Fibroblast of the aortic adventitia (primary cell): ENCODE measurements at regions not wholly inside any gene's neighbourhood (a gene's known extent, or its start where the extent isn't known, plus 50 kb on each side); places are given as distances from the start of the nearest gene placed in this dataset.
A peak's percentile ranks its signal among the peaks of the same experiment; 100 is the strongest.

Source experiments
- DNase-seq: peaks from one replicate; pipeline ENCODE4 v3.0.0-alpha.2; 2010; ENCODE audit warnings: low read depth
- H3K4me3 ChIP-seq: 2 replicates; pipeline ENCODE4 v1.5.1; 2011; ENCODE audit warnings: low read depth, mild to moderate bottlenecking, control low read depth, low read length, moderate library complexity
- TF ChIP-seq, protein P1 (sequence below): IDR thresholded peaks from 2 replicates; pipeline ENCODE4 v1.5.1; 2011; ENCODE audit warnings: mild to moderate bottlenecking, low read length, control low read depth, inconsistent platforms; ENCODE audit not compliant: insufficient read depth

DNA sequence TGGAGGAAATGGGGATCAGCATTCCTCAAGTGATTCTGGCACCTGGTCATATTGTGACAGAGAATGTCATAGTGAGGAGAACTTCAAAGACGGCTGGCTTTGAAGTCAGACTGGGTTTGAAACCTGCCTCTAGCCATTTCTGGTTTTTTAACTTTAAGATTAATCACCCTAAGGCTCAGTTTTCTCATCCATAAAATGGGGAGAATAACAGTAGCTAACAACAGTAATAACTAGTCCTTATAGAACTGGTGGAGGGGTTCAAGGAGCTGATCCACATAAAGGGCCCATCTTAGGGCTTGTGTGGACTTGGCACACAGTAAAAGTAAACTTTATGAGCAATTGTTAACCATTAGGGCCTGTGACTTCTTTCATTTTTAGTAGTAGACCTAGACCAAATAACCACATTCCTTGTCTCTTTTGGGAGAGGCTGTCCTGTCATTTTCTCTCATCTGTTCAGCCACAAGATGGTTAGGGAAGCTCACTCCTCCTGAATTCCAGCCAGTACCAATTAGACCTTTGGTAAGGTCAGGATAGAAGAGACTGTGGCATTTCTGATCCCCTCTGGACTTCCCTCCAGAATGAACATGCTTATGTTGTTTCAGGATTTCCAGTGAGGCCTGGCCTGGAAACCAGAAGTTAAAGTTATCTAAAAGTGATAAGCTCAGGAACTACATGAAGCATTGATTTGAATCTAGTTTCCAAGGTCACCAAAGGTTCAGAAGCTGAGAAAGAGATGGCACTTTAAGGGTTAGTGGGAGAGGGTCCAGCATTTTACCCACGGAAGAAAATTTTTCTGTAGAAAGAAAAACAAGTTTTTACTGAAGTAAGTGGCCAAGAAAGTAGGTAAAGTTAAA is 159.3 kb upstream of the DPH6 start:
- DNase-seq, result no peak
- TF ChIP-seq, protein P1, sequence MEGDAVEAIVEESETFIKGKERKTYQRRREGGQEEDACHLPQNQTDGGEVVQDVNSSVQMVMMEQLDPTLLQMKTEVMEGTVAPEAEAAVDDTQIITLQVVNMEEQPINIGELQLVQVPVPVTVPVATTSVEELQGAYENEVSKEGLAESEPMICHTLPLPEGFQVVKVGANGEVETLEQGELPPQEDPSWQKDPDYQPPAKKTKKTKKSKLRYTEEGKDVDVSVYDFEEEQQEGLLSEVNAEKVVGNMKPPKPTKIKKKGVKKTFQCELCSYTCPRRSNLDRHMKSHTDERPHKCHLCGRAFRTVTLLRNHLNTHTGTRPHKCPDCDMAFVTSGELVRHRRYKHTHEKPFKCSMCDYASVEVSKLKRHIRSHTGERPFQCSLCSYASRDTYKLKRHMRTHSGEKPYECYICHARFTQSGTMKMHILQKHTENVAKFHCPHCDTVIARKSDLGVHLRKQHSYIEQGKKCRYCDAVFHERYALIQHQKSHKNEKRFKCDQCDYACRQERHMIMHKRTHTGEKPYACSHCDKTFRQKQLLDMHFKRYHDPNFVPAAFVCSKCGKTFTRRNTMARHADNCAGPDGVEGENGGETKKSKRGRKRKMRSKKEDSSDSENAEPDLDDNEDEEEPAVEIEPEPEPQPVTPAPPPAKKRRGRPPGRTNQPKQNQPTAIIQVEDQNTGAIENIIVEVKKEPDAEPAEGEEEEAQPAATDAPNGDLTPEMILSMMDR, result no peak
- no peak overlapping the region for H3K4me3 ChIP-seq

DNA sequence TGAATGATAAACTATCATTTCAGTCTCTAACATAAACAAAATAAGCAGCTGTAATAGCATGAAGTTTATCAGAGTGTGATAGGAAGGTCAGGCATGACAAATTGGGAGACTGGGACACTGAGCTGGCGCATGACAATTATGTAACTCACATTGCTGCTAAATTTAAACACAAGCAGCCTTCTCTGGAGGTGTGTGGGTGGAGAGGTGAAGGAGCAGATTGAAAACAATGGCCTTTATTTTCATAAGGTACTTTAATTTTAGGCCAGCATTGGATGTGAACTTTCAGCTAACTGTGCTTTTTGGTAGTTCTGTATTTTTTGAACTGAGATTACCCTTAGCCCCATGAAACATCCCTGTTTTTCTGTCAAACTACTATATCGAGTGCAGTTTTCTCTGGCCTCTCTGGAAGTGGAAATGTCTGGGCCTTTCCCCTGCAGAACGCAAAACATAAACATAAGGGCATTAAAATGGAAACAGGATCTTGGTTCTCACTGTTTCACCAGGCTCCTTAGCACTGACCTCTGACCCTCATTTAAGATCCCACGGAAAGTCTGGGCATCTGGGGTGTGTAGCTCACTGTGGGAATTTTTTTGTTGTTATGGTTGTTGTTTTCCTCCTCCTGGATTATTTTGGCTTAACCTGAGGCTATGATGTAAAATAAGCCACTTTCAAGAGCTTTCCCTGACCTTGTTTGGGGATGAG is 160.1 kb upstream of the DPH6 start:
- DNase-seq, result peak; percentile 51
- no peak overlapping the region for H3K4me3 ChIP-seq
- TF ChIP-seq, protein P1, result no peak

DNA sequence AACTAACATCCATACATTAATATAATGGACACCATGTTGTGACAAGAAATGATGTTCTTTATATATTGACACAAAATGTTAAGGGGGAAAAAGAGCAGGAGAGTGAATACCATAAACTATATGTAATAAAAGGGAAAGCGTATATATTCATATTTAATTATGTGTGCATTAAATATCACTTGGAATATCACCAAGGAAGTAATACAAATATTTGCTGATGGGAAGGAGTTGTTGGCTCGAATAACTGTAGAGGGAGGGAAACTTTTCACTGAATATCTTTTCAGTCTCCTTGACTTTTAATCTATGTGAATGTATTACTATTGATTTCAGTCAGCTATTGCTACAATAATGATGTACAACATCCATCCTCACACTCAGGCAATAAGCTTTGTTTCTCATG is 167.0 kb upstream of the DPH6 start:
- no peak overlapping the region for H3K4me3 ChIP-seq
- DNase-seq, result no peak
- TF ChIP-seq, protein P1, result no peak

DNA sequence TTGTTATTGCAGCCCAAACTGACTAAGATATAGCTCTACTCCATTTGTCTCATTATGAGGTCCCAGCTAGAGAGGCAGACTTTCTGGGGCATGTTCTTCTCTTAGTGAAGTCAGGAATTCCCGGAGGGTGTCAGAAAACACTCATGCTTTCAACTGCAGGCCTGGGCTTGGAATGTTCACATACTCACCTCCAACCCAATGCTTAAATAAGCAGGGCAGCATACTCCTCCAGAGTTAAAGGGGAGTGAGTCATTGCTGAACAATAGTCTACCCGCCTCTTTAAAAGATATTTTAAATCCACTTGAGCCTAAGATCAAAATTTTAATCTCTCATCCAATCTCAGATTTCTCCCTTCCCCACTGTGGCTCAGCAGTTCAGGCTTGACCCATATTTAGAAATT is 167.8 kb upstream of the DPH6 start:
- TF ChIP-seq, protein P1, result no peak
- peak; percentile 77 for DNase-seq
- no peak overlapping the region for H3K4me3 ChIP-seq

DNA sequence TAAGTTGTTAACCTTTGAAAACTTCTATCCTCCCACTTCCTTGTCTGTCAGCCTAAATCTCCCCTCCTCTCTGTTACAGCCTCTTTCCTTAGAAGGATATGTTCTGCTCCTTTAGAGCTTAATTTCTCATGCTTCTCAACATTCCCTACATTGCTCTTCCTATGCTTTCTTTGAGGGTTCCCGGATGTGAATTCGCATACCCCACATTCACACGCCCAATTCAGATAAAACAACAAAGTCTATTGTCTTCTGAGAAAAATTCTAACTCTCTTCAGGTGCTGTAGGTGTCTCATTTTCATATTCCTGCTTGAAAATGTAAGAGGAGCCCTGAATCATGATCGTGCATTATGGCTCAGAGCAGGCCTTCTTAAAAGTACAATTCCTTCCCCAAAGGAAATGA is 171.8 kb upstream of the DPH6 start:
- TF ChIP-seq, protein P1, result no peak
- no peak for DNase-seq
- H3K4me3 ChIP-seq, result no peak overlapping the region

DNA sequence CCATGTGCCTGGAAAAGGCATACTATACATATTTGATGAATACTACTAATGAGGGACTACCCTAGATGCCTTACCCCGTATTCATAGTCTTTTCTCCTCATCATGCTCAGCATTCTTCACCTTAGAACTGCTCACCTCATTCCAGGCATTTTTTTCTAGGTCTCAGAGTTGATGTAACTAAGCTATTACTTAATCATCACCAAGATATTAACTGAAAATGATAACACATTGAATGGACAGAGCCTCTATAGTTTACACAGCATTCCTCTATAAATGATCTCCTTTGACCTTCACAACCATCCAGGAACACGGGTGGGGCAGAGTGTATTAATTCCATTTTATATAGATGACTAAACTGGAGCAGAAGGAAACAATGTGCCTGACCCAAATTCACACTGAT is 174.1 kb upstream of the DPH6 start:
- H3K4me3 ChIP-seq, result no peak overlapping the region
- DNase-seq, result peak; percentile 30
- TF ChIP-seq, protein P1, result no peak
